Right ventricle myocardium inferior (tissue), 1 donor: ENCODE measurements at regions not wholly inside any gene's neighbourhood (a gene's known extent, or its start where the extent isn't known, plus 50 kb on each side); places are given as distances from the start of the nearest gene placed in this dataset.
"Not testable (repeated sequence)": the region's sequence is repeated elsewhere in the genome, so short reads cannot be mapped to it uniquely, and the experiment has no call there.

Experiments
- ATAC-seq: fragments of 200-7000 bp; cut with Tn5 transposase; one replicate; pipeline ENCODE4 v1.9.1; 2020; ENCODE audit warnings: mild to moderate bottlenecking, moderate library complexity
- DNase-seq: peaks from one replicate; pipeline ENCODE4 v3.0.0; 2021; ENCODE audit errors: missing footprints
- intact Hi-C: fragments of 100-400 bp; cut with DNase I; formaldehyde crosslinking; loops from one replicate; pipeline ENCODE4 v1.11.0; 2022
- donor health status: DM: no; HTN: yes; CAD: no; lungs with severe emphysema.

DNA sequence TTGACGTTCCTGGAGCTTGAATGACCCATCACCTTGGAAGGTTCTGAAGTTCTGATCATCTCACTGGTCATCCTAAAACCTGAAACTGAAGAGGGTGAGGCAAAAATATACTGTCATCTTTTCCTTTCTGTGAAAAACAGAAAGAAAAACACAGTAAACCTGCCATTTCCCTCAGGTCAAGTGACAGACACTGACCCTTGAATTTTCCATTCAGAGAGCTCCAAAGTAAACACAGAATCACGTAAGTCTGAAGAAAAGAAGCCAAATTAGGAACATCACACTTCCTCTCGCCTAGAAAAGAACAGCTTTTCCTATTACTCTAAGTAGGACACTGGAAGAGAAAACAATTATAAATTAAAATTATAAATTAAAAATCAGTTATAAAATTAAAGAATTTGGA is 78.7 kb upstream of the TGFBR2 start:
- ATAC-seq = peak; percentile 53
- DNase-seq = no peak
- intact Hi-C loops = loop anchor here (5.0 kb wide), 1 partner anchor 50 kb away; no protein-coding TSS in a partner anchor

DNA sequence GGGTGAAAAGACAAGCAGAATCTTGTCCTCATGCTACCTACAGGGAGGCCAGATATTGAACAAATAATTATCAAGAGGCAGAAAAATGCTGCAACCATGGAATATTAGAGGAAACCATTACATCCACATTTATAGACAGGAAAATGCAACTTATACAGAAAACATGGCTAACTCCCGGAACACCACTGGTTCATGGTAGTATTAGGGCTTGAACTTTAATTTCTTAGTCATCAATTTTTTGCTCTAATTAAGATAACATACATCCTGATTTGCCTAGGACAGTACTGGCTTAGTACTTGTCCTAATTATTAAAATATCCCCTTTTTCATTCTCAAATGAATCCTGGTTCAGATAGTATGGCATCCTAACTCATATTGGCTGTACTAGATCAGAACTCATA is 76.3 kb upstream of the TGFBR2 start:
- intact Hi-C loops = no loop called here
- no peak for ATAC-seq
- DNase-seq = no peak

DNA sequence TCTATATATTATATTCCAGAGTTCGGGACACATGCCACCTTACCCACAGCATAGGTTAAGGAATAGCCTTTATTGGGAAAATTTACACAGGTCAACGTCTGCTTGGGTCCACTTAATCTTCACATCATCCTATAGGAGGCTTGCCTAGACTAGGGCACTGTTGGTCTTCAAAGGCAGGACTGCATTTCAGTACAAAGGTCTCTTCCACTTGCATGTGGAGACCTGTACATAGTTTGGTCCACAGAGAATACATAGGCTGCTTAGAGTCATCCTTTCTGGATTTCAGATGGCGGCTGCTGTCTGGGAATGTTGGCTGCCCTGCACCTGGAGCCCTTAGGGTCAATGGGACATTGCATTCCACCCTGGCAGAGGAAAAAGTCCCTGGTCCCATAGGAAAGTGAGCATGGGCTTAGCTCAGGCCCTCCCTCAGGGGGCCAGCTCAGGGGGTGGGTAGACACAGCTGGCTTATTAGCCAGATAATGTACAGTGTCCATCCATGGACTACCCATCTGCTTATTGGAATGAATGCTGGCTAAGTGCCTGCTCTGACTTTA is 75.3 kb upstream of the TGFBR2 start:
- DNase-seq (no peak), ATAC-seq (no peak)
- intact Hi-C loops = no loop called here

DNA sequence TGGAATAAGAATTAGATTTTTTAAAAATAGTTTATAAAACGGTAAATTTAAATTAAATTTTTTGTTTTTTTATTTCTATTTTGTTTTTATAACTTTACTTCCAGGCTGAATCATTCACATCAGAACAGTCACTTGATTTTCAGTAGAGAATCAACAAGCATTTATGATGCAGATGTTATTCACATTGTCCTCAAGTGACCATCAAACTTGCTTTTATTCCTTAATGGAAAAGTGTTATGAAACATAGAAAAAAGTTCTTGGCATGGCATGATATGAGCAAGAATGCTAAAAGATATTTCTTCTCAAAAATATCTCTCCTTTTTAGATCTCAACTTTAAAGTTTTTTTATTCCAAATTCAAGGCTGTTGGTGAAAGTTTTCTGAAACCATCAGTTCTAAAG is 70.9 kb upstream of the TGFBR2 start:
- intact Hi-C loops = no loop called here
- no peak for ATAC-seq
- DNase-seq = no peak

DNA sequence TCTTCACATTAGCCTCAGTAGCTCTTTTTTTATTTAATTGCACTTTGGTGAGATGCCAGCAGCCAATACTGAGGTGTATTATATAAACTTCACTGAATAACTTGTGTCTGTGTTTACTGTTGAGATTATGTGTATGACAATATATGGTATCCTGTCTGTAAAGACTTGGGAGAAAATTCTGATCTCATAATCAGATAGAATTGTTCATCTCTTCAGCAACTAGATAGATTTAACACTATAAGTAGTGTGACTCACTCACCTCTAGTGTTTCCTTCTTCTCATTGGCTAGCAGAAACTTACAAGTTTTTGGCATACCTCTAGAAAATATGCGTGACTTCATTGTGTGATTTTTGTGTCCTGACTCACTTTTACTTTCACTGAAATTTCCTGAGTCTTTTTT is 67.6 kb upstream of the TGFBR2 start:
- ATAC-seq = no peak
- intact Hi-C loops = no loop called here

DNA sequence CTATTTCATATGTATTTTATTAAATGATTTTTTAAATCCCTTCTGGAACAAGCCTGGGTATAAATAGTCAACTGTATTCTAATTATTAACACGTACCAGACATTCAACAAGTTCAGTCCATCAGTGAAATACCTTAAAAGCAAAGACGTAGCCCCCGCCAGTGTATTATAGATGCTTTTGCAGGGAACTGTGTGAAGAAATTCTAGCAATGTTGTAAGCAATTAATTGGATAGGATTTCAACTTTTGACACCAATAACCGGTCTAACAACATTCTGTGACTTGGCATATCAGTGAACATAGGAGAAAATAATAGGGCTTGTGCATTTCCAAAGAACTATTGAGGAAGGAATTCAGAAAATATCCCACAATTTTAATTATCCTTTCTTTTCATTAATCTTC is 67.2 kb upstream of the TGFBR2 start:
- no peak for ATAC-seq
- DNase-seq = no peak
- intact Hi-C loops = no loop called here

More for the DNA sequence above, 67.6 kb upstream of the TGFBR2 start:
- DNase-seq = no peak

DNA sequence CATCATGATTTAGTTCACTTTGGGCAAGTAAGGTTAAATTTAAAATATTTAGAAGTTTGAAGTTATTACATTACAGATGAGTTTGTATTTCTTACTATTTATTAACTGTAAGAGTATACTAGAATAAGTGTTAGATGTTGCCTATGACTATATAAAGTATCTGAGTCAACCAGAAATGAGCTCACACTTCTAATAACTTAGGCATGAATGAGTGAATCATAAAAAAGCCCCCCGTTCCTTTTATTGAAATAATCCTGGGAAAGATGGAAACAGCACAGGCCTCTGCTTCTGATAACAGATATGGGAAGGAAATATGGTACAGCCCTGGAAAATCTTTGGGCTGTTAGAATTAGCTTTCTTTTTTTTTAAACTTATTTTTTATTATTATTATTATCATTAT is 66.6 kb upstream of the TGFBR2 start:
- intact Hi-C loops = no loop called here
- DNase-seq = no peak
- ATAC-seq = no peak

DNA sequence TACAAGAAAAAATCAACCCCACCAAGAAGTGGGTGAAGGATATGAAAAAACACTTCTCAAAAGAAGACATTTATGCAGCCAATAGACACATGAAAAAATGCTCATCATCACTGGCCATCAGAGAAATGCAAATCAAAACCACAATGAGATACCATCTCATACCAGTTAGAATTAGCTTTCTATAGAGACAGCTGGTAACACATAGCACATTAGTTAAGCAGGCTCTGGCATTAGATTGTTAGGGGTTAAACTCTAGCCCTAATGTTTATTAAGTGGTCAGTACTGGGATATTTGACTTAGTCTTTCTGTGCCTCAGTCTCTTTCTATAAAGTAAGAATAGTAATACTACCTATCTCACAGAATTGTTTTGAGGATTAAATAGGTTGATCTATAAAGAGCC is 65.2 kb upstream of the TGFBR2 start:
- intact Hi-C loops, DNase-seq, ATAC-seq: not testable (repeated sequence)

DNA sequence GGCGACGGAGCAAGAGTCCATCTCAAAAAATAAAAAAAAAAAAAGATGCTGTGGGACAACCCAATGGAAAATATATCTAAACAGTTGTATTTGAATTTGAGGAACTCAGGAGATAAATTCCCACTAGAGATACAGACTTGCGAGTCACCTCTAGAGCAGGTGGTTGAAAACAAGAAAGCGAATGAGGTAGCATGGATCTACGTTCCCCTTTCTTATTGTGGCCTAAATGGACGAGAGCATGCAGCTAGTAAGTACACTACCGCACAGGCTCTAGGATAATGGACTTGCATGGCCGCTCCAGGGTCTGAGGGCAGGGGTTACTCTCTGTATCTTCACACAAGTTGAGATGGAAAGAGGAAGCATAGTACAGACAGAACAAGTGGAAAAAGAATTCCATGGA is 63.5 kb upstream of the TGFBR2 start:
- intact Hi-C loops = no loop called here
- no peak for DNase-seq
- no peak for ATAC-seq

DNA sequence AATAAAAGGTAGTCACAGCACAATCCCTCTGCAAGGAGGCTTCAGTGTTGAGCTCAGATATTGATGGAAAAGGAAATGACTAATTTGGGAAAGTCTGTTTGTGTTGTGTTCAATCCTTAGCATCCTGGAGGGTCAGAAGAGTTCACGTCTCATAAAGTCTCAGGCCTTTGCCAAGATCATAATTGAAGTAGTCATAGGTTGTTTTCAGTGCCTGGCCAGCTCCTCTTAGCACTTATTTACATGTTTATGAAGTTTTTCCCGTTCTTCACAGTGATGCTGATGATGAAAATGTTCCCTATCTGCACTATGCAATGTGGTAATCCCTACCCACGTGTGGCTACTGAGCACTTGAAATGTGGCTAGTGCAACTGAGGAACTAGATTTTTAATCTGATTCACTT is 61.6 kb upstream of the TGFBR2 start:
- peak; percentile 34 for ATAC-seq
- intact Hi-C loops = no loop called here

DNA sequence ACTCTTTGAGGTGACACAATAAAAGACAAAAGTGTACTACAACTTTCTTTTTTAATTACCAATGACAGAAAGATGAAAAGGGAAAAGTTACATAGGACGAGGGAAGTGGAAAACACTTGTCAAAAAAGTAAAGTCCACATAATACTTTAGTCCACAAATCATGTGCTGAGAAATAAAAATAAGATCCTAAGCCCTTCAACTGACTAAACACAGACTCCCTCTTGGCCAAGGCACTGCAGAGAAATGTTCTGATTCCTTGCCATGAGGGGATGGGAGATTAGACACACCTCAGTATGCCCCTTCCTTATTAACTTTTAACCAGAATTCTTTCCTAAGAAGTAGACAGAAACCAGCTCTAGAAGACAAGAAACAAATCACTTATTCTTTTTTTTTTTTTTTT is 59.5 kb upstream of the TGFBR2 start:
- ATAC-seq (no peak), DNase-seq (no peak)
- intact Hi-C loops = no loop called here

More for the DNA sequence above, 61.6 kb upstream of the TGFBR2 start:
- DNase-seq = no peak

DNA sequence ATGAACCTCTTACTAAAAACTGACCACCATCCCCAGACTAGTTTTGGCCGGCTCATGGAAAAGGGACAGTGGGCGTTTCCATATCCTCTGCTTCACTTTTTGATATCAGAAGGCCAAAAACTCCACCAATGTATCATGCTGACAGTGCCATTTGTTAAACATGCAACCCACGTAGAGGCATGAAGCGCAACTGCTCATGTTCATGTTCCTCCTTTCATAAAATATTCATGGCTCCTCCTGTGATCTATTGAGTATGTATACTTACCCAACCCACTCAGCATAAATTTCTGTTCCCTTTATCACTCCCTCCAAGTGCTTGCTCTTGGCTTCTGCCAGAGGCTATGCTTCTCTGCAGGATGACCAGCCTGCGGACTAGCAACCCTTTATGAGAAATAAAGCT is 58.7 kb upstream of the TGFBR2 start:
- intact Hi-C loops = no loop called here
- ATAC-seq = no peak
- DNase-seq = no peak

DNA sequence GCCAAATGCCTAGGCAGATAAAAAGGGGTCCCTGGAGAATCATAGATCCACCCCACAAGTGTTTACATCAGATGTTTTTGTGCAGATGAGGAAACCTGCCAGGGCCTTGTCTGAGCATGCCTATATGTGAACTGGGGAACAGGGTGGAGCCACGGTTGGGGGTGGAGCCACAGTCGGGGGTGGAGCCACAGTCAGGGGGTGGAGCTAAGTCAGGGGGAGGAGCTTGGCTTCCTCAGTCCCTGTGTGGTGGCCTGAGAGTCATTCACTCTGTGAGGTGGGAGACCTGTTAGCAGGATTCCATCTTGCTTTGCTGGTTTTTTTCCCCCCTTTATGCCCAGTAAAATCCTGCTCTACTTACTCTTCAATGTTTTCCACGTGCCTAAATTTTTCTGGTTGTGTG is 57.8 kb upstream of the TGFBR2 start:
- DNase-seq (no peak), ATAC-seq (no peak)
- intact Hi-C loops = no loop called here

DNA sequence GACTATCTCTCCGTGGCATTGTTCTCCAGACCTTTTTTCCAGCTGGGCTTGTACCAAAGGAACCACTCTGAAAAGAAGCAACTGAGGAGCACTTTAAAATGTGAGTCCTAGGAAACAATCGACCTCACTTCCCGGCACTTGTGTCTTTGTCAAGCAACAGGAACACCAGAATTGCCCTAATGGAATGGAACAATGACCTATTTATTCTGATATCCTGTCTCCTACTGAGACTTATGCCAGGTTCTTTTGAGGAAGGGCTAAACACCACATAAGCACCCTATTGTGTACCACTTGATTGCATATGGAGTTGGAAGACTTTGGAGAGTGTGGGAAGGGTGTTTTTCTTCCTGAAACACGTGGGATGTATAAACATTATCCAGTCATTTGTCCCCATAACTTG is 56.8 kb upstream of the TGFBR2 start:
- no peak for ATAC-seq

DNA sequence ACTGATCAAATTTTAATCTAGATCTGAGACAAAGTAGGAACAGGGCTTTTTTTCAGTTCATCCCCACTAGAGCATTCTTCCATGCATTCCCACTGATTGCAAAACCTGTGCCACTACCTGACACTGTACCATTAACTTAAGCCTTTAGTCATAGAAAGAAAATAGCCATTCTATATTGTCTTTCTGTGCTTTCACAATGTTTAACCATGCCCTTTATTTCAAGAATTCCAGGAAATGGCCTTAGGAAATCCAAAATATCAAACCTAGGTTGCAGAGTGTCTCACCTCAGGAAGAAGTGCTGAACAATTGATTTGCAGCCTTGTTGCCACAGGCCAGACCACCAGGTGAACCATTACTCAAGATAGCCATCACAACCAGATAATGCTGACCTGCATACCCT is 56.2 kb upstream of the TGFBR2 start:
- DNase-seq (no peak), ATAC-seq (no peak)
- intact Hi-C loops = no loop called here

More for the DNA sequence above, 56.8 kb upstream of the TGFBR2 start:
- intact Hi-C loops = no loop called here
- no peak for DNase-seq

DNA sequence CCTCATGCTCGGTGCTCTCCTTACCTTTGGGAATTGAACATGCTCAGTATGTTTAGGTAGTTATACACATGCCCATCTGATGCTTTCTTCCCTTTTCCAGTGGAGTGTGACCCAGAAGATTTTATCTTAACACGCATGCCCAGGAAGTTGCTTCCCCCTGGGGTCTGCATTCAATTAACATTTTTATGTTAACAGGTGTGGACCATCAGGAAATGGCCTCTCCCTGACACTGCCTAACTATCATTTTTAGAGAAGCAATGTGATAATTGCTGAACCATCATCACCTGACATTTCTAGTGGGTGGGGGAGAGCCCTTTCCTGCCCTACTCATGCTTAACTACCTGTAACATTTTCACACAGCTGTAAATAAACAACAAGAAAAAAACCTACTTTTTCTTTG is 55.1 kb upstream of the TGFBR2 start:
- ATAC-seq = no peak
- intact Hi-C loops = no loop called here
- no peak for DNase-seq

DNA sequence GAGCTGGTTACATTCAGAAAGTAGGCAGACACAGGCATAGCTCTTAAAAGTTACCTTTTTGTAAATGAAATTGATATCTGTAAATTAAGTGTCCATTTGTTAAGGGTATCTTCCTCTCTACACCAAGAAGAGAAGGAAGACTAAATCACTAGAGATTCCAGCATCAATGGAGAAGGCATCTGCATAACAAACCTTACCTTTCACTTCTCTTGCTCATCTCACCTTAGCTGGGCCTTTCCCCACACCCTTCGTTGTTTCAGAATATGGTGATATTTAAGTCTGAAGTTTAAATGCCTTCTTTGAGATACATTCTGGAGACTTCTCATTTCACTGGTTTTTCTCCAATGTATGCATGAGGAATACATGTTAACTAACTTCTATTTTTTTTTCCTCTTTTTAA is 54.5 kb upstream of the TGFBR2 start:
- intact Hi-C loops = no loop called here
- no peak for ATAC-seq
- DNase-seq = no peak

DNA sequence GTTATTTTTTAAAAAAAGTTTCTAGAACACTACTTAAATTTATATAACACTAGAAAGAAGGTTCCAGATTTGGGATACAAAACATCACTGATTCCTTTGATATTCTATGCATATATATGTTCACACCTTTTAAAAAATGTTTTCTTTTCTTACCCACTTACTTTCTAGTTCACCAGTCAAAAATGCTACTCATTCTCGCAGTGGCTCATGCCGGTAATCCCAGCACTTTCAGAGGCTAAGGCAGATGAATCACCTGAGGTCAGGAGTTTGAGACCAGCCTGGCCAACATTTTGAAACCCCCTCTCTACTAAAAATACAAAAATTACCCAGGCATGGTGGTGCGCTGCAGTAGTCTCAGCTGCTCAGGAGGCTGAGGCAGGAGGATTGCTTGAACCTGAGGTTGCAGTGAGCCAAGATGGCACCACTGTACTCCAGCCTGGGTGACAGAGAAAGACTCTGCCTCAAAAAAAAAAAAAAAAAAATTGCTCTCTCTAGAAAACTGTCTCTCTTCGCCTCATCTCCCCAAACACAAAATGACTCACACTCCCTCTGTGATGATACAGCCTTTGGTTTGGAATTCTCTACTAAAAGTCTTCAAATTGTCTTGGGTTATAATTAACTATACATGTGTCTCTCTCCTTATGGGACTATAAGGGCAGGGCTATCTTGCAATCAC is 52.6 kb upstream of the TGFBR2 start:
- intact Hi-C loops = no loop called here
- no peak for ATAC-seq

DNA sequence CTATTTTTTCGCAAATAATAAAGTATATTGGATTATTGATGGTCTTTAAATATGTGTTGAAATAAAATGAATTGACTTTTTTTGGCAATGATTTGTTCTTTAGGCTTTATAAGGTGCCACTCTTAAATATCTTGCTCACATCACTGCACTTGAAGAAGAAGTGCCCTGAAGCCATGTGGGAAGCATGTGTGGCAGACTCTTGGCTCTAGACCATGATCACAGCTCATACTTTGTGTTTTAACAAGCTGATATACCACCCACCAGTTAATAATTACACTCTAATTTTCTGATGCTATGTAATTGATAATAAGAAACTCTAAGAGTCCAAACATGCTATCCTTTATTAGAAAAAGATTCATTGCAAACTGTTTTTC is 52.1 kb upstream of the TGFBR2 start:
- intact Hi-C loops = no loop called here

More for the DNA sequence above, 52.6 kb upstream of the TGFBR2 start:
- DNase-seq = no peak

DNA sequence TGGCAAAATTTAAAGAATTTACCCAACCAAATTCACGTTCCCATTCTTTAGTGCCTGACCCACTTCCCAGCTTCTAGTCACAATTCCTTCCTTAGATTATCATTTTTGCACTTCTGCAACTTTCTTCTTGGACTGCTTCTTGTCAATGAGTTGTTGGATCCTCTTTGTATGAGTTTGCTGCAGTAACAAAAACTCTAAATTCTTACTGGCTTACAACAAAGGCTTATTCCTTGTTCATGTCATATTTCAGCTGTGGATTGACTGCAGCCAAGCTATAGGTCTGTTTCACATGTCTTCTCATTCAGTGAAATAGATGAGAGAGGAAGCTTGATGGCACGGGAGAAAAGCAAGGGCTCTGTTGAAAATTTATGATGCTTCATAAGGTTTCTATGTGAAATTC is 50.4 kb upstream of the TGFBR2 start:
- intact Hi-C loops = no loop called here
- no peak for ATAC-seq
- no peak for DNase-seq

More for the DNA sequence above, 52.1 kb upstream of the TGFBR2 start:
- ATAC-seq (no peak), DNase-seq (no peak)
